MCF 10A (cell line): ENCODE measurements at regions not wholly inside any gene's neighbourhood (a gene's known extent, or its start where the extent isn't known, plus 50 kb on each side); places are given as distances from the start of the nearest gene placed in this dataset.

Experiments used
- BruUV-seq: library from RNA; stranded (reverse); fragments of 400-500 nt; replicated peaks from 2 replicates; lab custom pipeline; 2021; lab: Mats Ljungman, UMichigan
- CTCF ChIA-PET: fragments of 300-600 bp; sonication (Branson Sonifier 250); formaldehyde crosslinking; extraction: SDS; loops from one replicate; lab custom pipeline; 2021; ENCODE audit warnings: antibody characterized with exemption, inconsistent platforms; lab: Yijun Ruan, JAX
- POLR2A ChIA-PET: fragments of 300-600, 350-650 bp; sonication (Branson Sonifier 250); formaldehyde crosslinking; extraction: SDS; loops from one replicate; lab custom pipeline; 2020; ENCODE audit warnings: antibody characterized with exemption, inconsistent platforms; lab: Yijun Ruan, JAX
- DNase-seq: peaks from one replicate; pipeline ENCODE4 v3.0.0-alpha.2; 2018; ENCODE audit not compliant: unreplicated experiment
- H3K27ac Mint-ChIP-seq: one replicate; pipeline ENCODE4 v1.8.0; 2022; ENCODE audit warnings: mild to moderate bottlenecking, low read depth, mixed read lengths; ENCODE audit not compliant: unreplicated experiment
- H3K27me3 Mint-ChIP-seq: one replicate; pipeline ENCODE4 v1.8.0; 2022; ENCODE audit warnings: mixed read lengths; ENCODE audit not compliant: insufficient read depth, unreplicated experiment
- H3K36me3 Mint-ChIP-seq: one replicate; pipeline ENCODE4 v1.8.0; 2022; ENCODE audit warnings: mild to moderate bottlenecking, moderate library complexity, mixed read lengths; ENCODE audit not compliant: insufficient read depth, unreplicated experiment
- H3K4me1 Mint-ChIP-seq: one replicate; pipeline ENCODE4 v1.8.0; 2022; ENCODE audit warnings: mixed read lengths; ENCODE audit not compliant: insufficient read depth, unreplicated experiment
- H3K4me3 Mint-ChIP-seq: one replicate; pipeline ENCODE4 v1.8.0; 2022; ENCODE audit warnings: mild to moderate bottlenecking, moderate library complexity, mixed read lengths; ENCODE audit not compliant: unreplicated experiment
- H3K9me3 Mint-ChIP-seq: one replicate; pipeline ENCODE4 v1.8.0; 2022; ENCODE audit warnings: mixed read lengths; ENCODE audit not compliant: unreplicated experiment
- intact Hi-C: fragments of 100-400 bp; cut with micrococcal nuclease; formaldehyde crosslinking; loops from 2 replicates; pipeline ENCODE4 v1.14.1; 2022
- TF ChIP-seq, protein P1 (sequence below): fragments of 200-600 bp; IDR thresholded peaks from one replicate; pipeline ENCODE4 v1.8.0; 2022; ENCODE audit warnings: antibody characterized with exemption, mild to moderate bottlenecking; ENCODE audit not compliant: unreplicated experiment

DNA sequence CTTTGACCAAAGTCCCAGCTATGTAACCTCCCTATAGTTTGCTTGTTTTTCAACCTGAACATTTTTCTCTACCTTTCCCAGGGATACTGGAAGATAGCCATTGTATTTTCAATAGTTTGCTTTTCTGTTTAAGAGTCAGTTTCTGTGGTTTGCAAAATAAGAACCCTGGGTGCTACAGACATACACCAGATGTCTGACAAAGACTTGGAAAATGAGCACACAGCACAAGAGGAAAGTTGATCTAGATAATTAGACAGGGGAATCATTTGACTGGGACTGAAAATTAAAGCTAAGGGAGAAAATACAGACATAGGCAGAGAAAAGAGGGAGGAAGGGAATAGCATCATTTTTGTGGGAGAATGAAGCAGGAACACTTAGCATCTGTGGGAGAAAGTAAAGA, 218.3 kb upstream of the CNKSR2 start:
- Mint-ChIP-seq H3K9me3 (peaks cover 14% of the 10 kb centered on the region), H3K4me1 (no peaks in the 10 kb centered on the region), H3K27ac (no peak overlapping the region), H3K27me3 (no peaks in the 10 kb centered on the region), H3K36me3 (no peaks in the 10 kb centered on the region), H3K4me3 (no peak overlapping the region)
- intact Hi-C loops: no loop called here
- ChIA-PET POLR2A (no interaction called here), CTCF (interaction anchor here (0.6 to 0.8 kb wide), 2 partner anchors 8 to 160 kb away, joined by 3 read pairs; no protein-coding TSS in a partner anchor)
- no peak for DNase-seq
- no TSS peak for BruUV-seq
- TF ChIP-seq, protein P1, sequence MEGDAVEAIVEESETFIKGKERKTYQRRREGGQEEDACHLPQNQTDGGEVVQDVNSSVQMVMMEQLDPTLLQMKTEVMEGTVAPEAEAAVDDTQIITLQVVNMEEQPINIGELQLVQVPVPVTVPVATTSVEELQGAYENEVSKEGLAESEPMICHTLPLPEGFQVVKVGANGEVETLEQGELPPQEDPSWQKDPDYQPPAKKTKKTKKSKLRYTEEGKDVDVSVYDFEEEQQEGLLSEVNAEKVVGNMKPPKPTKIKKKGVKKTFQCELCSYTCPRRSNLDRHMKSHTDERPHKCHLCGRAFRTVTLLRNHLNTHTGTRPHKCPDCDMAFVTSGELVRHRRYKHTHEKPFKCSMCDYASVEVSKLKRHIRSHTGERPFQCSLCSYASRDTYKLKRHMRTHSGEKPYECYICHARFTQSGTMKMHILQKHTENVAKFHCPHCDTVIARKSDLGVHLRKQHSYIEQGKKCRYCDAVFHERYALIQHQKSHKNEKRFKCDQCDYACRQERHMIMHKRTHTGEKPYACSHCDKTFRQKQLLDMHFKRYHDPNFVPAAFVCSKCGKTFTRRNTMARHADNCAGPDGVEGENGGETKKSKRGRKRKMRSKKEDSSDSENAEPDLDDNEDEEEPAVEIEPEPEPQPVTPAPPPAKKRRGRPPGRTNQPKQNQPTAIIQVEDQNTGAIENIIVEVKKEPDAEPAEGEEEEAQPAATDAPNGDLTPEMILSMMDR: no peak

DNA sequence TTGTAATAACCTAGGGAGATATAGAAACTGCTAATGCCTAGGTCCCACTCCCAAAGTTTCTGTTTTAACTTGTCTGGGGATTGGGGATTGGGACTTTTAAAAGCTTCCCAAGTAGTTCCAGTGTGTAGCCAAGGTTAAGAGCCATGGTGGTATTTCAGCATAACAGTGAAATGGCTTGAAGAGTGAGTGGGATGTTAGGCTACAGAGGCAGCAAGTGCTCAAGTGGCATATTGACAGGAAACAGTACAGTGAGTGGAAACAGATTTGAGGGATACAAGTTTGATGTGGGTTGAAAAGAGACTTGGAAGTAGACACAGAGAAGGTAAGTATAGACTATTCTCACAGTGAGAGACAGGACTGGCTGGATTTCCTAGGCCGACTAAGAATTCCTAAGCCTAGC, 217.6 kb upstream of the CNKSR2 start:
- peaks cover 14% of the 10 kb centered on the region for H3K9me3 Mint-ChIP-seq
- no peaks in the 10 kb centered on the region for H3K4me1 Mint-ChIP-seq
- POLR2A ChIA-PET: no interaction called here
- intact Hi-C loops: no loop called here
- H3K36me3 Mint-ChIP-seq: no peaks in the 10 kb centered on the region
- no peaks in the 10 kb centered on the region for H3K27me3 Mint-ChIP-seq
- TF ChIP-seq, protein P1: no peak
- H3K4me3 Mint-ChIP-seq: no peak overlapping the region
- BruUV-seq: no TSS peak
- CTCF ChIA-PET: interaction anchor here (0.8 kb wide), 1 partner anchor 9 kb away, joined by 3 read pairs; no protein-coding TSS in a partner anchor
- H3K27ac Mint-ChIP-seq: no peak overlapping the region
- DNase-seq: no peak

GRCh38 chrX:21158678-21159077, 215.5 kb upstream of the CNKSR2 start:
- DNase-seq: no peak
- Mint-ChIP-seq H3K27ac (no peak overlapping the region), H3K36me3 (no peaks in the 10 kb centered on the region), H3K27me3 (no peaks in the 10 kb centered on the region), H3K4me3 (no peak overlapping the region), H3K9me3 (peaks cover 14% of the 10 kb centered on the region), H3K4me1 (no peaks in the 10 kb centered on the region)
- CTCF ChIA-PET: no interaction called here
- TF ChIP-seq, protein P1: no peak
- intact Hi-C loops: no loop called here
- POLR2A ChIA-PET: no interaction called here
- no TSS peak for BruUV-seq

DNA sequence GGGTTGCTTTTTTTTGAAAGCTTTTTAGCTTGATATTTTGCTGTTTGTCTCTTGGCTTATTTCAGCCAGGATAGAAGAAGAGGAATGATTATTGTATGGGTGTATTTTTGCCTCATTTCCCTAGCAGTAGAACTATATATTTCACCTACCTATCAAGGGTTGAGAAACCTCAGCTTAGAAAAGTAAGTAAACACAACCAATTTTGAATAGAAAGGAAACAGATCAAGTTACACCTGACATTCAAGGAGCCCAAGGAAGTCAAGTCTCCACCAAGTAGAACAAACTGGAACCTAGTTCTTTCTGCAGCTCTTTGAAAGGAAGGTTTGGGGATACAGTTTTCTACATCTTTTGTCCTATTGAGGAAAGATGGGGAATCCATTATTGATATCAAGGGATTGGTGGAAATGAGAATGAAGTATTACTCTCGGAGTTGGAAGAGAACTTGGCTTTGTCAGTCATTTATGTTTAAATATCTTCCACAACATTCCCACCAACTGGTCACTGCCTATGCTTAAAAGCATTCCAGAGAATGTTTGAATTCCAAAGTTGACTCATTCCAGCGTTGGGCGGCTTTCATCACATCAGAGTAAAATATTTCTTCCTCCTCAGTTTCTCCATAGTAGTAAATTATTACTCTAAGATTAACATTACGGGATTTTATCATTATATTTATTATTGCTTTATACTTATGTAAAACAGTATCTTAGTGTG, 207.8 kb upstream of the CNKSR2 start:
- peak; percentile 12 for DNase-seq
- Mint-ChIP-seq H3K9me3 (no peaks in the 10 kb centered on the region), H3K27me3 (no peaks in the 10 kb centered on the region), H3K27ac (no peak overlapping the region), H3K4me1 (no peaks in the 10 kb centered on the region), H3K4me3 (no peak overlapping the region), H3K36me3 (no peaks in the 10 kb centered on the region)
- ChIA-PET POLR2A (no interaction called here), CTCF (interaction anchor here (1.1 kb wide), 1 partner anchor 636 kb away, joined by 3 read pairs; no protein-coding TSS in a partner anchor)
- no TSS peak for BruUV-seq
- intact Hi-C loops: no loop called here
- TF ChIP-seq, protein P1: no peak
